ENCODE measurements at regions not wholly inside any gene's neighbourhood (a gene's known extent, or its start where the extent isn't known, plus 50 kb on each side); places are given as distances from the start of the nearest gene placed in this dataset.

DNA sequence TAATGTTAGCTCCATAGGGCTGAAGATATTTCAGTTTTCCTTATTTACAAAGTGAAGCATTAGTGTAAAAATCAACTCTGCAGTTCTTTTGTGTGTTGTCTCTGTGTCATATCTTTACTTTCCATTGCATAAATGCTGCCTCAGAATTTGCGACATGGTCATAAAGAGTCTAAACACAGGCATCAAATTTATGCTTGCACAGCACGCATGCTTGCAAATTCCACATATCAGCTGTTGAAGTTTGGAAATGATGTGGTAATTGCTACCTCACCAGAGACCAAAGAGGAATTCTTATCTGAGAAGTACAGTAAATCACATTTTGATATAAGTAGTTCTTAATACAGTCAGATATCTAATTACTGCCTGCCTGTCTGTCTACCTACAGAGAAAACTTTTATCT lies 348.2 kb upstream of the GRM3 start:
- Histone ChIP-seq H3K36me3 (ENCODE audit: control insufficient read depth, insufficient read depth, low read length) (no peaks in the 10 kb centered on the region), H3K27me3 (replicated peaks; ENCODE audit: control insufficient read depth, insufficient read depth, low read length) (no peaks in the 10 kb centered on the region), H3K9me3 (no peaks in the 10 kb centered on the region), H3K4me3 (ENCODE audit: low read depth, low read length) (no peak overlapping the region), H3K4me1 (no peaks in the 10 kb centered on the region)
- Mint-ChIP-seq H3K27ac (ENCODE audit: unreplicated experiment) (no peak overlapping the region), H3K27me3 (ENCODE audit: insufficient read depth, unreplicated experiment) (no peaks in the 10 kb centered on the region), H3K9me3 (ENCODE audit: unreplicated experiment) (no peaks in the 10 kb centered on the region), H3K36me3 (ENCODE audit: insufficient read depth, unreplicated experiment) (no peaks in the 10 kb centered on the region), H3K4me1 (ENCODE audit: low read depth, unreplicated experiment) (no peaks in the 10 kb centered on the region), H3K4me3 (ENCODE audit: unreplicated experiment) (no peak overlapping the region)
- intact Hi-C loops (cut with micrococcal nuclease; ENCODE audit: unreplicated experiment): no loop called here
- TF ChIP-seq, protein P1, sequence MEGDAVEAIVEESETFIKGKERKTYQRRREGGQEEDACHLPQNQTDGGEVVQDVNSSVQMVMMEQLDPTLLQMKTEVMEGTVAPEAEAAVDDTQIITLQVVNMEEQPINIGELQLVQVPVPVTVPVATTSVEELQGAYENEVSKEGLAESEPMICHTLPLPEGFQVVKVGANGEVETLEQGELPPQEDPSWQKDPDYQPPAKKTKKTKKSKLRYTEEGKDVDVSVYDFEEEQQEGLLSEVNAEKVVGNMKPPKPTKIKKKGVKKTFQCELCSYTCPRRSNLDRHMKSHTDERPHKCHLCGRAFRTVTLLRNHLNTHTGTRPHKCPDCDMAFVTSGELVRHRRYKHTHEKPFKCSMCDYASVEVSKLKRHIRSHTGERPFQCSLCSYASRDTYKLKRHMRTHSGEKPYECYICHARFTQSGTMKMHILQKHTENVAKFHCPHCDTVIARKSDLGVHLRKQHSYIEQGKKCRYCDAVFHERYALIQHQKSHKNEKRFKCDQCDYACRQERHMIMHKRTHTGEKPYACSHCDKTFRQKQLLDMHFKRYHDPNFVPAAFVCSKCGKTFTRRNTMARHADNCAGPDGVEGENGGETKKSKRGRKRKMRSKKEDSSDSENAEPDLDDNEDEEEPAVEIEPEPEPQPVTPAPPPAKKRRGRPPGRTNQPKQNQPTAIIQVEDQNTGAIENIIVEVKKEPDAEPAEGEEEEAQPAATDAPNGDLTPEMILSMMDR (IDR thresholded peaks at IDR 0.05; ENCODE audit: insufficient read depth in 1 of 2, low read depth in 1 of 2, low read length in 1 of 2, severe bottlenecking in 1 of 2, unreplicated experiment in 1 of 2): no peak
- DNase-seq: no peak
- ChIA-PET POLR2A (no interaction called here), CTCF (no interaction called here)
- BruUV-seq (replicated peaks): no TSS peak

DNA sequence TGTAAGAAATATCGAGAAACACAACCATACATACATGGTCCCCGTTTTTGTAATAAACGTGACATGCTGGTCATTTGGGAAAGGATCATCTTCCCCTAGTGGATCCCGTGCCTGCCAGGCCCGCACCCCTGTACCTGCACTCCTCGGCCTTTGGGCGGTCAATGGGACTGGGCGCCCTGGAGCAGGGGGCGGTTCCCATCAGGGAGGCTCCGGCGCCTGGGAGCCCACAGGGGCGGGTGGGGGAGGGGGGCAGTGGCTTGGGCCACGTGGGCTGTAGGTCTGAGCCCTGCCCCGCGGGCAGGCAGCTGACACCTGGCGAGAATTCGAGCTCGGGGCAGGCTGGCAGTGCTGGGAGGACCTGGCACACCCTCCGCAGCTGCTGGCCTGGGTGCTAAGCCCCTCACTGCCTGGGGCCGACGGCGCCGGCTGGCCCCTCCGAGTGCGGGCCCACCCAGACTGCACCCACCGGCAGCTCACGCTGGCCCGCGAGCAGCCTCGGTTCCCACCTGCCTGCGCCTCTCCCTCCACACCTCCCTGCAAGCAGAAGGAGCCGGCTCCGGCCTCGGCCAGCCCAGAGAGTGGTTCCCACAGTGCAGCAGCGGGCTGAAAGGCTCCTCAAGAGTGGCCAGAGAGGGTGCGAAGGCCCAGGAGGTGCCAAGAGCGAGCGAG lies 361.6 kb upstream of the GRM3 start:
- H3K27ac Mint-ChIP-seq (ENCODE audit: unreplicated experiment): no peak overlapping the region
- POLR2A ChIA-PET: no interaction called here
- no peaks in the 10 kb centered on the region for H3K4me1 Mint-ChIP-seq (ENCODE audit: low read depth, unreplicated experiment)
- DNase-seq: no peak
- CTCF ChIA-PET: no interaction called here
- no peak overlapping the region for H3K4me3 Mint-ChIP-seq (ENCODE audit: unreplicated experiment)
- BruUV-seq (replicated peaks): no TSS peak
- TF ChIP-seq, protein P1 (IDR thresholded peaks at IDR 0.05; ENCODE audit: insufficient read depth in 1 of 2, low read depth in 1 of 2, low read length in 1 of 2, severe bottlenecking in 1 of 2, unreplicated experiment in 1 of 2): no peak
- H3K4me1 ChIP-seq: no peaks in the 10 kb centered on the region
- H3K36me3 ChIP-seq (ENCODE audit: control insufficient read depth, insufficient read depth, low read length): no peaks in the 10 kb centered on the region
- H3K4me3 ChIP-seq (ENCODE audit: low read depth, low read length): no peak overlapping the region
- H3K36me3 Mint-ChIP-seq (ENCODE audit: insufficient read depth, unreplicated experiment): no peaks in the 10 kb centered on the region
- no peaks in the 10 kb centered on the region for H3K9me3 Mint-ChIP-seq (ENCODE audit: unreplicated experiment)
- intact Hi-C loops (cut with micrococcal nuclease; ENCODE audit: unreplicated experiment): no loop called here
- no peaks in the 10 kb centered on the region for H3K27me3 ChIP-seq (replicated peaks; ENCODE audit: control insufficient read depth, insufficient read depth, low read length)
- no peaks in the 10 kb centered on the region for H3K9me3 ChIP-seq
- no peaks in the 10 kb centered on the region for H3K27me3 Mint-ChIP-seq (ENCODE audit: insufficient read depth, unreplicated experiment)

GRCh38 chr7:86280150-86280549 lies 363.6 kb upstream of the GRM3 start:
- no peak overlapping the region for H3K4me3 Mint-ChIP-seq (ENCODE audit: unreplicated experiment)
- H3K27ac Mint-ChIP-seq (ENCODE audit: unreplicated experiment): no peak overlapping the region
- CTCF ChIA-PET: no interaction called here
- intact Hi-C loops (cut with micrococcal nuclease; ENCODE audit: unreplicated experiment): no loop called here
- POLR2A ChIA-PET: no interaction called here
- no peaks in the 10 kb centered on the region for H3K9me3 Mint-ChIP-seq (ENCODE audit: unreplicated experiment)
- Histone ChIP-seq H3K36me3 (ENCODE audit: control insufficient read depth, insufficient read depth, low read length) (no peaks in the 10 kb centered on the region), H3K27me3 (replicated peaks; ENCODE audit: control insufficient read depth, insufficient read depth, low read length) (no peaks in the 10 kb centered on the region), H3K9me3 (no peaks in the 10 kb centered on the region), H3K4me3 (ENCODE audit: low read depth, low read length) (no peak overlapping the region), H3K4me1 (no peaks in the 10 kb centered on the region)
- H3K27me3 Mint-ChIP-seq (ENCODE audit: insufficient read depth, unreplicated experiment): no peaks in the 10 kb centered on the region
- no TSS peak for BruUV-seq (replicated peaks)
- H3K4me1 Mint-ChIP-seq (ENCODE audit: low read depth, unreplicated experiment): no peaks in the 10 kb centered on the region
- DNase-seq: no peak
- TF ChIP-seq, protein P1 (IDR thresholded peaks at IDR 0.05; ENCODE audit: insufficient read depth in 1 of 2, low read depth in 1 of 2, low read length in 1 of 2, severe bottlenecking in 1 of 2, unreplicated experiment in 1 of 2): no peak
- no peaks in the 10 kb centered on the region for H3K36me3 Mint-ChIP-seq (ENCODE audit: insufficient read depth, unreplicated experiment)

Data from Caco-2 (cell line).